AG10803 (cell line): ENCODE measurements at regions not wholly inside any gene's neighbourhood (a gene's known extent, or its start where the extent isn't known, plus 50 kb on each side); places are given as distances from the start of the nearest gene placed in this dataset.
A peak's percentile ranks its signal among the peaks of the same experiment; 100 is the strongest.

Experiments used
- DNase-seq: peaks from one replicate; pipeline ENCODE4 v3.0.0; 2010; ENCODE audit warnings: low read depth
- H3K4me3 ChIP-seq: 2 replicates; pipeline ENCODE4 v1.5.1; 2011; ENCODE audit warnings: mild to moderate bottlenecking, low read length, control low read depth
- TF ChIP-seq, protein P1 (sequence below): conservative IDR thresholded peaks from 2 replicates; pipeline ENCODE4 v1.5.1; 2011; ENCODE audit warnings: mild to moderate bottlenecking, low read length, control low read depth, inconsistent platforms

DNA sequence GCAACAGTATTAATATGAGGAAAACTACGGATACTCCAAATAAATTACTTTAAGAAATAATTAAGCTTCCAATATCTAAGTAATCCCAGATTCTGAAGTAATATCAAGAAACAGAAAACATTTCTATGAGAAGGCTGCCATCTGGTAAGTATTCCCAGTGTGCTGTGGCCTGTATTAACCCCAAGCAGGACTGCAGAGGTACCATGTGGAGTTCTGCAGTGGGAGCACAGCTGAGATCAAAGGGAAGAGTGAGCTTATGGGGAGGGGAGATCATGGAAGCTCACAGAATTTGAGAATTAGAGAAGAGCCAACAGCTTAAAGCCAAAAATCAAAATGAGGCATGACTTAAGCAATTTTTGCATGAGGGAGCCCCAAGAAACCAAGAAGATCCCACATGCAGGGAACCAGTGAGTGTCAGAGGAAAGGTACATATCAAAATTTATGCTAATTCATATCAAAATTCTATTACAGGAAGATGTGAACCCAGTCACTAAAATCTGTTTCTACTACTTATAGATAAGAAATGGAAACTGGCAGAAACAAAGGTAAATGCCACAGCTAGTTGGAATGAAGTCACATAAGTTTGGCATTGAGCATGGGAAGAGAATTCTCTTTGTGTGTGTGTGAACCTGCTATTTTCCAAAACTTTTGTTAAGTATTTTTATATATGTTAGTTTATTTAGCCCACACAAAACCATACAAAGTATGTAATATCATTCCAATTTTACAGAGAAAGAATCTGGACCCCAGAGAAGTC lies 62.6 kb upstream of the KITLG start:
- TF ChIP-seq, protein P1, sequence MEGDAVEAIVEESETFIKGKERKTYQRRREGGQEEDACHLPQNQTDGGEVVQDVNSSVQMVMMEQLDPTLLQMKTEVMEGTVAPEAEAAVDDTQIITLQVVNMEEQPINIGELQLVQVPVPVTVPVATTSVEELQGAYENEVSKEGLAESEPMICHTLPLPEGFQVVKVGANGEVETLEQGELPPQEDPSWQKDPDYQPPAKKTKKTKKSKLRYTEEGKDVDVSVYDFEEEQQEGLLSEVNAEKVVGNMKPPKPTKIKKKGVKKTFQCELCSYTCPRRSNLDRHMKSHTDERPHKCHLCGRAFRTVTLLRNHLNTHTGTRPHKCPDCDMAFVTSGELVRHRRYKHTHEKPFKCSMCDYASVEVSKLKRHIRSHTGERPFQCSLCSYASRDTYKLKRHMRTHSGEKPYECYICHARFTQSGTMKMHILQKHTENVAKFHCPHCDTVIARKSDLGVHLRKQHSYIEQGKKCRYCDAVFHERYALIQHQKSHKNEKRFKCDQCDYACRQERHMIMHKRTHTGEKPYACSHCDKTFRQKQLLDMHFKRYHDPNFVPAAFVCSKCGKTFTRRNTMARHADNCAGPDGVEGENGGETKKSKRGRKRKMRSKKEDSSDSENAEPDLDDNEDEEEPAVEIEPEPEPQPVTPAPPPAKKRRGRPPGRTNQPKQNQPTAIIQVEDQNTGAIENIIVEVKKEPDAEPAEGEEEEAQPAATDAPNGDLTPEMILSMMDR, result no peak
- no peak for DNase-seq
- no peak overlapping the region for H3K4me3 ChIP-seq

DNA sequence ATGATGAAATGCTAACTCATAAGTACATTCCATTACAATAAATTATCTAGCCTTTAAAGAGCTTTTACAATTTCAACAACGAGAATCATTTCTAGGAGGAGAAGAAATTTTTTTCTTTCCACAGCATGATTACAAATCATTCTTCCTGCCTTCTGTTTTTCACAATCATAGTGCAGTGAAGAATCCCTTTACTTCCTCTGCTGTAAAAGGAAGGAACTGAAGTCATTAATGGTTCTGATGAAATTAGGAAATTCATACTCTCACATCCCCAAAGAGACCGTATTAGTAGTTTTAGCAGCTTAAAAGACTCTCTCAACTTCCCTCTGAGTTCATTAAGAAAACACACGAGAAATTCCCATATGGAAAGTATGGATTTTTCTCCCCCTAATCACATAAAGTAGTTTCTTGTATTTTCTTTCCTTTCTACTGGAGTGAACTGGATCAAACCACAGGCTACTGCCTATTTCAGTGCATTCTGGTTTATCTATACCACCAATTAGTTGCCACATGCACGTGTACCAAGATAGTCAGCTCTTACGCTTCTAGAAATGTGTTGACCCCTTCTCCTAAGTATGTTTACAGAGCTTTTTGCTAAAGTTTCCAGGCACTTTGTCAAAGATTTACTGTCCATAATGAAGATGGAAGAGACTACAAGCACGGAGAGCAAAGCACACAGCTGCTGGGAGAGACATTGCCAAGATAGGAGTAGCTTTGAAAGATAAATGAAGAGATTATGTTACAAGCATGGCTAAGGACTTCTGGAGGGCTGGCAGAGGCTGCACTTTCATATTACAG lies 58.9 kb upstream of the KITLG start:
- peak; percentile 70 for DNase-seq
- TF ChIP-seq, protein P1, result peak; percentile 36
- H3K4me3 ChIP-seq, result no peak overlapping the region

DNA sequence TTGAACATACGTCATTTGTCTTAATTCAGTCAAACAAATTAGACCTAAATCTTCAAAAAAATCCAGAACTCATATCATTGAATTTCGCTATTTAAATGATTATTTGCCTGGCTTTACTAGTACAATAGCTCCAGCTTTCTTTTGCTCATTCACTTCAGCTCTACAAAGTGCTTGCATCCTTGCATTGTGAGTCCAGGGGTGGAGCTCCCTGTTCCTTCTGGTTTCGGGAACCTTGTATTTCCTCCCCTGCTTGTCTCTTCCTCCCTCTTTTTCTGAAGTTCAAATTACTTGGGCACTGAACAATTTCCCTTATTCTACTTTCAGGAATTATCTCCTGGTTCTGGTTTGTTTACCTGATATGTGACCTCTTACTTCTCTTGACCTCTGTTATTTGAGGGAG lies 58.1 kb upstream of the KITLG start:
- peak; percentile 6 for DNase-seq
- TF ChIP-seq, protein P1, result no peak
- H3K4me3 ChIP-seq, result no peak overlapping the region

DNA sequence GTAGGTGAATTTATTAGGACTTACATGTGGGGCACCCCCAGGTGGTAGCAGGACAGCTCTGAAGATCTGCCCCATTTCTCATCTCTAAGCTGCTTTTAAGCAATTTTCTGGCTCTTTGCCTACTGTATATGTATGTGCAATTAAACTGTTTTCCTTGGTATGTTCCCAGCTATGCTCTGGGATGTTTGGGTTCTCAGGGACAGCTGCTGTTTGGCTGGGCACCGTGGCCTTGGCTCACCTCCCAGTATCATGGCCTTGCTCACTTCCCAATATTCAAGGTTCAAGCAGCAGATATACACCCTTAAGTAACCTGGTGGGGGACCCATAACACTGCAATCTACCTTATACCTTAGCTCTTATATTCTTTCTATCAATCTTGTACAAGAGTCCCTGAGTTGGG lies 53.7 kb upstream of the KITLG start:
- DNase-seq, result peak; percentile 6
- H3K4me3 ChIP-seq, result no peak overlapping the region
- TF ChIP-seq, protein P1, result no peak

DNA sequence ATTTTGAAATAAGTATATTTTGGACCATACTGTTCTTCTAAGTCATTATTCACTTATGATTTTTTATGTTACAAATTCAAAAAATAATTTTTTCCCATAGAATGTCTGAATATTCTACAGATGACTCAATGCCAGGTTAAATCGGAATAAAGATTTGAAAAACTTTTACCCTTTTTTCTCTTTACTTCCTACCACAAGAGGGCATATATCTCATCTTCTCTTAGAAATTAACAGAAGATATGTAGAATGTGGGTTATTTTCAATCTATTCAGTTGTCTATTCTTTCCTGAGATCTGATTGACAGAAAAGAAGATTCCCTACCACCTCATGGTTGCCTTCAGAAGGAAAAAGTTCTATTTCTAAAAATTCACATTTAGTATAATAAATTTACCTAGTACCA lies 53.0 kb upstream of the KITLG start:
- DNase-seq, result no peak

DNA sequence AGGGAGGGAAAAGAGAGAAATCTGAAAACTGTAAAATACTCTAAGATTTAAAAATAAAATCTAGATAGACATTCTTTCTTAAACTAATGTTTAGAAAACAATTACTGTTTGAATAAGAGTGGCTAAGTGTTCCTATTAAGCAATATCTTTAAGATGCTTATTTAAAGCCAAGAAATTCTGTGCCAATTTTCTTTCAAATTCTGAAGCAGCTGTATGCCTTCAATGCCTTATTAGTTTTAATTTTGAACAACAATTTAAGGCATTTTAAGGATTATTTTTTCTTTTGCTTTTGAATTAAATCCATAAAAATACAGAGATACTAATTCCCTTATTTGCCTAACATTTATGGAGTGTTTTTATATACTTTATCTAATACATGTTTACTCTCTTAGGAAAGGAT lies 50.3 kb upstream of the KITLG start:
- DNase-seq, result no peak
- no peak overlapping the region for H3K4me3 ChIP-seq
- TF ChIP-seq, protein P1, result no peak

More for the DNA sequence above, 53.0 kb upstream of the KITLG start:
- no peak overlapping the region for H3K4me3 ChIP-seq
- TF ChIP-seq, protein P1, result peak; percentile 47
